Gastroesophageal sphincter (tissue), 3 donors: ENCODE measurements at regions not wholly inside any gene's neighbourhood (a gene's known extent, or its start where the extent isn't known, plus 50 kb on each side); places are given as distances from the start of the nearest gene placed in this dataset.

Experiments used
- CTCF ChIP-seq, 4 experiments: fragments of 200-600 bp in 2 of 4; fragments of 450-650 bp in 2 of 4; sonication (generic) in 1 of 4; IDR thresholded peaks; one replicate each; pipeline ENCODE4 v1.5.1; 2017 to 2019; ENCODE audit warnings: antibody characterized with exemption in 4 of 4, mild to moderate bottlenecking in 2 of 4, moderate library complexity in 2 of 4
- EP300 ChIP-seq: sonication (generic); formaldehyde crosslinking; IDR thresholded peaks from one replicate; pipeline ENCODE4 v1.6.1; 2017; ENCODE audit warnings: antibody characterized with exemption, mild to moderate bottlenecking
- POLR2A ChIP-seq, 2 donors: fragments of 450-650 bp; IDR thresholded peaks; one replicate each; pipeline ENCODE4 v1.6.1; 2017; ENCODE audit warnings: antibody characterized with exemption in 2 of 2, mild to moderate bottlenecking in 2 of 2, moderate library complexity in 1 of 2
- POLR2AphosphoS5 ChIP-seq: sonication (generic); formaldehyde crosslinking; IDR thresholded peaks from one replicate; pipeline ENCODE4 v1.6.1; 2017; ENCODE audit warnings: antibody characterized with exemption

DNA sequence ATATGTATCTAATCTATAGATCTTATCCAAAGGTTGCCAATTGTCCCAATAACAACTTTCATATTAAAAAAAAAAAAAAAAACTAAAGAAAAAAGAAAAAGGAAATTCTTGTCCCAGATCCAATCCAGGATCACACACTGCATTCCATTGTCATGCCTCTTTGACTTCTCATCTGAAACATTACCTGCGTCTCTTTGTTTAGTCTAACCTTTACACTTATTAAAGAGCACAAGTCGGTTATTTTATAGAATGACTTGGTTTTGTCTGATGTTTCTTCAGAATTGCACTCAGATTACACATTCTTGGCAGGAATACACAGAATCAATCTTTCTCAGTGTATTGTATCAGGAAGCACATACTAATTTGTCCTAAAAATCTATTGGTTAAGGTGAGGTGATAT lies 392.5 kb upstream of the KLHL29 start:
- no peak for TF ChIP-seq POLR2A (IDR thresholded peaks at IDR 0.05)
- no peak for TF ChIP-seq CTCF (IDR thresholded peaks at IDR 0.05)
- TF ChIP-seq EP300, result no peak
- TF ChIP-seq POLR2AphosphoS5, result no peak
